ENCODE measurements at regions not wholly inside any gene's neighbourhood (a gene's known extent, or its start where the extent isn't known, plus 50 kb on each side); places are given as distances from the start of the nearest gene placed in this dataset.

GRCh38 chr4:152243896-152244595 lies 291.8 kb downstream of the FBXW7 start:
- TF ChIP-seq EP300 (IDR thresholded peaks at IDR 0.05; ENCODE audit: borderline replicate concordance), result no peak
- TF ChIP-seq YY1 (IDR thresholded peaks at IDR 0.05; ENCODE audit: low read depth), result no peak
- no peak for TF ChIP-seq TAF1 (IDR thresholded peaks at IDR 0.05; ENCODE audit: low read depth)
- TF ChIP-seq TEAD4 (IDR thresholded peaks at IDR 0.05), result no peak
- TF ChIP-seq NFIC (IDR thresholded peaks at IDR 0.05), result no peak
- TF ChIP-seq USF1 (IDR thresholded peaks at IDR 0.05), result no peak

GRCh38 chr4:152243206-152243605 lies 292.7 kb downstream of the FBXW7 start:
- TF ChIP-seq REST (IDR thresholded peaks at IDR 0.05; ENCODE audit: low read depth) (no peak), ZBTB7A (IDR thresholded peaks at IDR 0.05; ENCODE audit: low read depth) (no peak), TCF12 (IDR thresholded peaks at IDR 0.05; ENCODE audit: low read depth) (no peak), EP300 (IDR thresholded peaks at IDR 0.05; ENCODE audit: borderline replicate concordance) (no peak), FOXM1 (IDR thresholded peaks at IDR 0.05; ENCODE audit: borderline replicate concordance, low read depth) (no peak), TEAD4 (IDR thresholded peaks at IDR 0.05) (no peak), TAF1 (IDR thresholded peaks at IDR 0.05; ENCODE audit: low read depth) (no peak)

GRCh38 chr4:152240232-152240631 lies 295.7 kb downstream of the FBXW7 start:
- TF ChIP-seq ZBTB7A (IDR thresholded peaks at IDR 0.05; ENCODE audit: low read depth) (no peak), REST (IDR thresholded peaks at IDR 0.05; ENCODE audit: low read depth) (no peak), TAF1 (IDR thresholded peaks at IDR 0.05; ENCODE audit: low read depth) (no peak), EP300 (IDR thresholded peaks at IDR 0.05; ENCODE audit: borderline replicate concordance) (no peak), NFIC (IDR thresholded peaks at IDR 0.05) (no peak), TEAD4 (IDR thresholded peaks at IDR 0.05) (no peak), USF1 (IDR thresholded peaks at IDR 0.05) (no peak), CREB1 (IDR thresholded peaks at IDR 0.05; ENCODE audit: low read depth) (no peak), CEBPB (IDR thresholded peaks at IDR 0.05) (no peak), MAX (IDR thresholded peaks at IDR 0.05) (no peak), EGR1 (IDR thresholded peaks at IDR 0.05) (no peak), TCF12 (IDR thresholded peaks at IDR 0.05; ENCODE audit: low read depth) (no peak), YY1 (IDR thresholded peaks at IDR 0.05; ENCODE audit: low read depth) (no peak), RAD21 (IDR thresholded peaks at IDR 0.05; ENCODE audit: low read depth) (no peak), FOXM1 (IDR thresholded peaks at IDR 0.05; ENCODE audit: borderline replicate concordance, low read depth) (no peak)

GRCh38 chr4:152239216-152239615 lies 296.7 kb downstream of the FBXW7 start:
- TF ChIP-seq MAX (IDR thresholded peaks at IDR 0.05) (no peak), FOXM1 (IDR thresholded peaks at IDR 0.05; ENCODE audit: borderline replicate concordance, low read depth) (no peak), YY1 (IDR thresholded peaks at IDR 0.05; ENCODE audit: low read depth) (no peak), TAF1 (IDR thresholded peaks at IDR 0.05; ENCODE audit: low read depth) (no peak)

GRCh38 chr4:152236519-152237056 lies 299.3 kb downstream of the FBXW7 start:
- no peak for TF ChIP-seq EP300 (IDR thresholded peaks at IDR 0.05; ENCODE audit: borderline replicate concordance)
- TF ChIP-seq REST (IDR thresholded peaks at IDR 0.05; ENCODE audit: low read depth), result no peak
- no peak for TF ChIP-seq ZBTB7A (IDR thresholded peaks at IDR 0.05; ENCODE audit: low read depth)
- TF ChIP-seq CEBPB (IDR thresholded peaks at IDR 0.05), result no peak
- TF ChIP-seq USF1 (IDR thresholded peaks at IDR 0.05), result no peak
- no peak for TF ChIP-seq TAF1 (IDR thresholded peaks at IDR 0.05; ENCODE audit: low read depth)
- TF ChIP-seq CREB1 (IDR thresholded peaks at IDR 0.05; ENCODE audit: low read depth), result no peak
- no peak for TF ChIP-seq TEAD4 (IDR thresholded peaks at IDR 0.05)
- no peak for TF ChIP-seq MAX (IDR thresholded peaks at IDR 0.05)
- TF ChIP-seq FOXM1 (IDR thresholded peaks at IDR 0.05; ENCODE audit: borderline replicate concordance, low read depth), result no peak
- TF ChIP-seq RAD21 (IDR thresholded peaks at IDR 0.05; ENCODE audit: low read depth), result no peak
- TF ChIP-seq EGR1 (IDR thresholded peaks at IDR 0.05), result no peak
- no peak for TF ChIP-seq YY1 (IDR thresholded peaks at IDR 0.05; ENCODE audit: low read depth)
- TF ChIP-seq NFIC (IDR thresholded peaks at IDR 0.05), result no peak
- TF ChIP-seq TCF12 (IDR thresholded peaks at IDR 0.05; ENCODE audit: low read depth), result no peak
